Renal cortex interstitium (tissue), 11 donors: ENCODE measurements at regions not wholly inside any gene's neighbourhood (a gene's known extent, or its start where the extent isn't known, plus 50 kb on each side); places are given as distances from the start of the nearest gene placed in this dataset.

ENCODE experiments used
- DNase-seq, 11 donors: peaks; one replicate each; pipeline ENCODE4 v3.0.0-alpha.2; 2013; ENCODE audit warnings: low read depth in 9 of 11, low spot score in 4 of 11; ENCODE audit errors: extremely low read depth in 1 of 11

- no peak for DNase-seq
These were observed 136.3 kb upstream of the ACTBL2 start for GRCh38 chr5:57618767-57619381.

GRCh38 chr5:57613741-57614140 is 131.1 kb upstream of the ACTBL2 start:
- DNase-seq, result no peak

- no peak for DNase-seq
These were observed 128.6 kb upstream of the ACTBL2 start for GRCh38 chr5:57611177-57611576.

GRCh38 chr5:57608542-57608941 is 125.9 kb upstream of the ACTBL2 start:
- no peak for DNase-seq

GRCh38 chr5:57601996-57602395 is 119.4 kb upstream of the ACTBL2 start:
- no peak for DNase-seq

GRCh38 chr5:57600321-57600720 is 117.7 kb upstream of the ACTBL2 start:
- DNase-seq, result no peak

GRCh38 chr5:57598756-57599155 is 116.1 kb upstream of the ACTBL2 start:
- no peak for DNase-seq

- DNase-seq, result no peak
These were observed 115.5 kb upstream of the ACTBL2 start for GRCh38 chr5:57598097-57598496.

GRCh38 chr5:57595523-57595991 is 112.9 kb upstream of the ACTBL2 start:
- DNase-seq, result no peak

GRCh38 chr5:57594436-57594835 is 111.8 kb upstream of the ACTBL2 start:
- no peak for DNase-seq

GRCh38 chr5:57592236-57592635 is 109.6 kb upstream of the ACTBL2 start:
- DNase-seq, result no peak

GRCh38 chr5:57586649-57587048 is 104.0 kb upstream of the ACTBL2 start:
- DNase-seq, result no peak

- no peak for DNase-seq
These were observed 100.0 kb upstream of the ACTBL2 start for GRCh38 chr5:57582578-57583070.

GRCh38 chr5:57581772-57582171 is 99.2 kb upstream of the ACTBL2 start:
- DNase-seq, result no peak

- no peak for DNase-seq
These were observed 98.6 kb upstream of the ACTBL2 start for GRCh38 chr5:57581222-57581621.

- no peak for DNase-seq
These were observed 95.0 kb upstream of the ACTBL2 start for GRCh38 chr5:57577432-57578175.

- DNase-seq, result no peak
These were observed 93.7 kb upstream of the ACTBL2 start for GRCh38 chr5:57576317-57576716.

GRCh38 chr5:57575839-57576238 is 93.2 kb upstream of the ACTBL2 start:
- DNase-seq, result no peak

GRCh38 chr5:57572461-57572860 is 89.8 kb upstream of the ACTBL2 start:
- peak in 3 of 11 donors; percentile 49 to 80 (median 62) for DNase-seq

- DNase-seq, result peak in 1 of 11 donors; percentile 15
These were observed 87.0 kb upstream of the ACTBL2 start for GRCh38 chr5:57569601-57570000.

- DNase-seq, result no peak
These were observed 85.5 kb upstream of the ACTBL2 start for GRCh38 chr5:57568136-57568535.
